Cardiac muscle cell (in vitro differentiated cells and primary cell): ENCODE measurements at regions not wholly inside any gene's neighbourhood (a gene's known extent, or its start where the extent isn't known, plus 50 kb on each side); places are given as distances from the start of the nearest gene placed in this dataset.

ENCODE experiments used
- DNase-seq, 2 donors: peaks; one replicate each; pipeline versions ENCODE4 v3.0.0 to v3.0.0-alpha.2; 2010 to 2017; ENCODE audit warnings: low read depth in 1 of 2, low spot score in 1 of 2
- H3K27ac ChIP-seq: fragments of 200-600 bp; sonication (generic); 2 replicates; pipeline ENCODE4 v1.5.1; 2016
- H3K27me3 ChIP-seq: fragments of 200-600 bp; sonication (generic); 2 replicates; pipeline ENCODE4 v1.6.0; 2016; ENCODE audit warnings: control low read depth
- H3K36me3 ChIP-seq: fragments of 200-600 bp; sonication (generic); 2 replicates; pipeline ENCODE4 v1.5.1; 2016; ENCODE audit warnings: control low read depth
- H3K4me1 ChIP-seq: fragments of 200-600 bp; sonication (generic); 2 replicates; pipeline ENCODE4 v1.8.1; 2017; ENCODE audit warnings: low read depth, mild to moderate bottlenecking, mixed run types
- H3K4me3 ChIP-seq: fragments of 200-600 bp; sonication (generic); 2 replicates; pipeline ENCODE4 v1.5.1; 2016; ENCODE audit warnings: mild to moderate bottlenecking
- H3K9me3 ChIP-seq: fragments of 200-600 bp; sonication (generic); 2 replicates; pipeline ENCODE4 v1.5.1; 2017; ENCODE audit warnings: low read depth, mild to moderate bottlenecking, control low read depth
- TF ChIP-seq, protein P1 (sequence below): IDR thresholded peaks from 2 replicates; pipeline ENCODE4 v1.5.1; 2012; ENCODE audit warnings: low read depth, mild to moderate bottlenecking, low read length

DNA sequence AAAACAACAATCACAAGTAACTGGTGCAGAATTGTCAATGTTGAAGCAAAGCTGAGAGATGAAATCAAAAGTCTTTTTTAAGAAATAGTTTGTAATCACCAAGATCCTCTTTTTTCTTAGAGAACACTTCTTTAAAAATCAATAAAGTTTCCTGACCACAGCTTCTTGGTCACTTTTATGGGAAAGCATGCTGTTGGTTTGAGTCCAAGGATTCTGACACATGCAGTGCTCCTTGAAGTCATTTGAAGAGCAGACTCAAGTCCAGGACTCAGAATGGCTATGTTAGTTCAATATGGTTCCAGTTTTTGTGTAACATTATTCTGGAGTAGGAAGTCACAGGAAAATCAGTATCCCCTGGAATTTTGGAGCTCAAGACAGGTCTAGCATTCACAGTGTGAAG is 480.6 kb downstream of the NR2F1-AS1 start:
- TF ChIP-seq, protein P1, sequence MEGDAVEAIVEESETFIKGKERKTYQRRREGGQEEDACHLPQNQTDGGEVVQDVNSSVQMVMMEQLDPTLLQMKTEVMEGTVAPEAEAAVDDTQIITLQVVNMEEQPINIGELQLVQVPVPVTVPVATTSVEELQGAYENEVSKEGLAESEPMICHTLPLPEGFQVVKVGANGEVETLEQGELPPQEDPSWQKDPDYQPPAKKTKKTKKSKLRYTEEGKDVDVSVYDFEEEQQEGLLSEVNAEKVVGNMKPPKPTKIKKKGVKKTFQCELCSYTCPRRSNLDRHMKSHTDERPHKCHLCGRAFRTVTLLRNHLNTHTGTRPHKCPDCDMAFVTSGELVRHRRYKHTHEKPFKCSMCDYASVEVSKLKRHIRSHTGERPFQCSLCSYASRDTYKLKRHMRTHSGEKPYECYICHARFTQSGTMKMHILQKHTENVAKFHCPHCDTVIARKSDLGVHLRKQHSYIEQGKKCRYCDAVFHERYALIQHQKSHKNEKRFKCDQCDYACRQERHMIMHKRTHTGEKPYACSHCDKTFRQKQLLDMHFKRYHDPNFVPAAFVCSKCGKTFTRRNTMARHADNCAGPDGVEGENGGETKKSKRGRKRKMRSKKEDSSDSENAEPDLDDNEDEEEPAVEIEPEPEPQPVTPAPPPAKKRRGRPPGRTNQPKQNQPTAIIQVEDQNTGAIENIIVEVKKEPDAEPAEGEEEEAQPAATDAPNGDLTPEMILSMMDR: no peak
- DNase-seq: peak in 1 of 2 donors; percentile 37
- Histone ChIP-seq H3K4me1 (no peaks in the 10 kb centered on the region), H3K9me3 (no peaks in the 10 kb centered on the region), H3K4me3 (no peak overlapping the region), H3K36me3 (no peaks in the 10 kb centered on the region), H3K27me3 (peaks cover 77% of the 10 kb centered on the region), H3K27ac (no peak overlapping the region)

DNA sequence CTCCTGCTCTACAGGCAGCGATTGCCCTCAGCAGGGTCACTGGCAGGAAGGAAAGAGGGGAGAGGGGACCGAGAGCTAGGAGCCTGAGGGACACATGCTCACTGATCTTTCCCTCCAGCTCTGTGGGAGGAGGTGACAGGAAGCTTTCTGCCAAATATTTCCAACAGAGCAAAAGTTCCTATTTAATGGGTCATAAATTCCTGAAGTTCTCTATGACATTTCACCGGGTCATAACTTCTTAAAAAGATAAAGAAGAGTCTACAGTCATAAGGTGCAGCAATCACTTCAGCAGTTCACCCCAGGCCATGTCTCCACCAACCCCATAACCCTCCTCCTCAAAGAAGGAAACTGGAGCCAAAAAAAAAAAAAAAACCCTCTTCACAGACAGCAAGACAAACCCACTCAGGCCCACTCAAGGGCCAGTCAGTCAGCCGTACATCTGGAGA is 481.1 kb downstream of the NR2F1-AS1 start:
- H3K27ac ChIP-seq: no peak overlapping the region
- no peaks in the 10 kb centered on the region for H3K36me3 ChIP-seq
- no peak for DNase-seq
- H3K4me3 ChIP-seq: no peak overlapping the region
- H3K4me1 ChIP-seq: no peaks in the 10 kb centered on the region
- no peaks in the 10 kb centered on the region for H3K9me3 ChIP-seq
- TF ChIP-seq, protein P1: no peak
- H3K27me3 ChIP-seq: peaks cover 72% of the 10 kb centered on the region

DNA sequence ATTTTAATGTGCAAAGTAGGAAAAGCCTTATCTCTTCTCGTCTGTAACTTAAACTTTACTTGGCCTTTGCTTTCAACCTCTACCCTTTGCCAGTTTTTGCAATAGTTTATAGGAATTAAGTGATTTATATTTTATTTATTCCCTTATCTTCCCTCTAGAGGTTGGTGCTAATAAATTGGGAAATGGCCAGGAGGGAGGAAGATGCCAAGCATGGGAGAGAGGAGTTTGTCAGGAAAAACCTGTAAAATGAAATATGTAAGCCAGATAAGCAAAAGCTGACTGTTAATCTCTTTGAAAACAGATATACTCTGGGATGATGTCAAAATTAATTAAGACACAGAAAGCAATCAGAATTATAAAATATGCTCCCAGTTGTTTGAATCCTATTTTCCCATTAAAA is 484.5 kb downstream of the NR2F1-AS1 start:
- DNase-seq: no peak
- no peak overlapping the region for H3K27ac ChIP-seq
- no peaks in the 10 kb centered on the region for H3K4me1 ChIP-seq
- no peaks in the 10 kb centered on the region for H3K36me3 ChIP-seq
- TF ChIP-seq, protein P1: no peak
- peaks cover 68% of the 10 kb centered on the region for H3K27me3 ChIP-seq
- H3K9me3 ChIP-seq: no peaks in the 10 kb centered on the region
- no peak overlapping the region for H3K4me3 ChIP-seq

DNA sequence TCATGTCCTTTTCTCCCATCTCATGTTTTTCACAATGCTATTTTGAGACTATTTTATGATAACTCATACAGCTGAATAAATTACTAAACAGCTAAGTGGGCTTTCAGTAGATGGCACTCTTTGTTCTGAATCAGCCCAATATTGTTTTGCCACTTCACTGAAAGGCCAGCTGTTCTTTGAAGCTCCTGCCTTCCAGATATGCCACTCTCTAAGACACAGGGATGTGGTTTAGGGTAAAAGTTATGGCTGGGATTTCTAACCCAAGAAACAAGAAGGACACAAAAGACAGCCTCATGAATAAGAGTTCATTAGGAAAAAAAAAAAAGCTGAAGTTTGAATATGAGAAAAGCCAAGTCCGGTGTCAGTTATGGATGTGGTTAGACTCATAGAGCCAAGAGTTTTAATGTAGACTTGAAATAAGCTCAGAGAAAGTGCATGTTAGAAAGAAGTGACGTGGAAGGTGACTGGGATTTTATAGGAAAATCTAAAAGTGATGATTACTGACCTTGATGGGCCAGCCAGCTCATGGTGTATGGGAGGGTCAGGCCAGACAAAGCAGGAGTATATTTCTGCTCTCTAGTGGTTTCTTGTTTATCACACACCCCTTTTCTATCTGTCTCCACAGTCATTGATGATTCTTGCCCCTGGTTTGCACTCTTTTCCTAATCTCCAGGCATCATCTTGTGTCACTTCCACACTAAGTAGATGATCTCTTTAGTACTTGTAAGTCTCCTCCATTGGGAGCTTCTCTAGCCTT is 488.5 kb downstream of the NR2F1-AS1 start:
- no peaks in the 10 kb centered on the region for H3K9me3 ChIP-seq
- no peaks in the 10 kb centered on the region for H3K4me1 ChIP-seq
- no peak overlapping the region for H3K4me3 ChIP-seq
- peak in 1 of 2 donors; percentile 75 for DNase-seq
- no peaks in the 10 kb centered on the region for H3K36me3 ChIP-seq
- H3K27me3 ChIP-seq: peaks cover 63% of the 10 kb centered on the region
- TF ChIP-seq, protein P1: peak; percentile 52
- H3K27ac ChIP-seq: no peak overlapping the region

DNA sequence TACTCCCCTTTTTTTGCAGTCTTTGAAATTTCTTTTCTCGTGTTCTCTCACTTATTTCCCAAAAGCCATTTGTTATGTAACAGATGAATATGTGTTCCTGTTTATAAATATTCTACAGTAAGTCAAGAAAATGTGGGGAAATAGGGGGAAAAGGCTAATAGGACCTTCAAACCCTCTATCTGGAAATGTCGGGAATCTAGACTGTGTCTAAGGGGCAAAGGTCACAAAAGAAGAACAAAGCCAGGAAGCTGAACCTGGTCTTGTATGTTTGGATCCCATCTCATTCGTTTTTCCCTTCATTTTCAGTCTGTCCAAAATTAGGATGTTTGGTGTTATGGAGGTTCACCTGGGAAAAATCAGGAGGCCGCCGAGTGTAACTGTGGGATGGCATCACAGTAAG is 490.3 kb downstream of the NR2F1-AS1 start:
- no peak for DNase-seq
- H3K4me1 ChIP-seq: no peaks in the 10 kb centered on the region
- H3K27ac ChIP-seq: no peak overlapping the region
- TF ChIP-seq, protein P1: no peak
- H3K9me3 ChIP-seq: no peaks in the 10 kb centered on the region
- H3K4me3 ChIP-seq: no peak overlapping the region
- H3K27me3 ChIP-seq: peaks cover 69% of the 10 kb centered on the region
- H3K36me3 ChIP-seq: no peaks in the 10 kb centered on the region
